Left lobe of liver (tissue), 2 donors: ENCODE measurements at regions not wholly inside any gene's neighbourhood (a gene's known extent, or its start where the extent isn't known, plus 50 kb on each side); places are given as distances from the start of the nearest gene placed in this dataset.
A peak's percentile ranks its signal among the peaks of the same experiment; 100 is the strongest.
"Not testable (repeated sequence)": the region's sequence is repeated elsewhere in the genome, so short reads cannot be mapped to it uniquely, and the experiment has no call there.

ENCODE experiments used
- ATAC-seq: fragments of 200-7000 bp; cut with Tn5 transposase; one replicate; pipeline ENCODE4 v1.9.1; 2020; ENCODE audit warnings: mild to moderate bottlenecking, moderate library complexity
- DNase-seq: peaks from one replicate; pipeline ENCODE4 v3.0.0-alpha.2; 2020; ENCODE audit warnings: low spot score
- donor health status: DM: no; HTN: no; CAD: no; lungs with moderate emphysema.
- donor health status: DM: no; HTN: yes; CAD: no.

DNA sequence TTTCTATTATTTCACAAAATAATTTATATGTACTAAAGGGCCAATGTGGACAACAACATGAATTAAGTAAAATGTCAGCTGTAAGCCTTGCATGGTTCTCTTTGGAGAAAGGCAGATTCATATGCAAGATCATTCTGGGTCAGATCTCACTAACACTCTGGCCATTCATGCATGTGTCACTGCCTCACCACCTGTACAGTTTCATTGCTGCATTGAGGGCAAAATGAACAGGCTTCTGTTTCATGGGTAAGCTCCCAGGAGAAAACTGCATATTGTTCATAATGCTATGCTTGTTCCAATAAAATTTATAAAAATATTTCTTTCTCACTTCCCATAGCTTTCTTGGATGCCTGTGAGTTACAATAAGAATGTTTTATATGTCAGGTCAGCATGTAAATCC is 275.2 kb downstream of the ZNF248 start:
- DNase-seq, result no peak
- ATAC-seq, result no peak

DNA sequence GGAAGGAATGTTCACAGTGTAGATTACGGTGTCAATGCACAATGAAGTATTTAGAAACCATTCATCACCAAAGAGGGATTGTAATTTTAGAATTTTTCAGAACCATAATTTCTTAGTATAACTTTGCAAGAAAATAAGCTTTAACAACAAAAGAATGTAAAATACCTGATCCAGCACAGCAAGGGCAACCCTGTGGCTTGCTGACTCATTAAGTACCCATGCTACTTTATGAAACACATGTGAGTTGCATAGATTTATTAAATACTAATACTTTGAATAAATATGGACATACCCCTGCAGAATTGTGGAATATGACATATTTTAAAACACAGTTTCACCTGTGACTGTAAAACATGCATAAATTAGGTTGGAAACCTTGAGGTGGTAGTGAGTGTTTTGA is 281.3 kb downstream of the ZNF248 start:
- ATAC-seq, result no peak

DNA sequence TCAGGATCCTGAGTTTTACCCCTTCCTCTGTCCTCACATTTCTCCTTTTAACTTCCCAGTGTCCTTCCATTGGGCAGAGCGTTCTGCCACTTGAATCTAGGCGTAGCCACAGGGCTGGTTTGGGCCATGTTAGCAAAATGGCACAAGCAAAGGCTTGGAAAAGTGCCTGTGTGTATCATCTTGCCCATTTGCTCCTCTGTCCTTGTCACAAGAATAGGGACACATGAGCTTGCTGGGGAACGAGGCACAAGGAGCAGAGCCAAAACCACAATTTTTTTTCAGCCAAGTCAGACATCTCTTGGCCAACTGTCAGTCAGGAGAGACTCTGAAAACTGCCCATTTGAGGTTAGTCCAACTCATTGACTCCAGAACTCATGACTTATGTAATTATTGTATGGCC is 285.2 kb downstream of the ZNF248 start:
- no peak for DNase-seq
- no peak for ATAC-seq

More for the DNA sequence above, 281.3 kb downstream of the ZNF248 start:
- DNase-seq, result no peak

DNA sequence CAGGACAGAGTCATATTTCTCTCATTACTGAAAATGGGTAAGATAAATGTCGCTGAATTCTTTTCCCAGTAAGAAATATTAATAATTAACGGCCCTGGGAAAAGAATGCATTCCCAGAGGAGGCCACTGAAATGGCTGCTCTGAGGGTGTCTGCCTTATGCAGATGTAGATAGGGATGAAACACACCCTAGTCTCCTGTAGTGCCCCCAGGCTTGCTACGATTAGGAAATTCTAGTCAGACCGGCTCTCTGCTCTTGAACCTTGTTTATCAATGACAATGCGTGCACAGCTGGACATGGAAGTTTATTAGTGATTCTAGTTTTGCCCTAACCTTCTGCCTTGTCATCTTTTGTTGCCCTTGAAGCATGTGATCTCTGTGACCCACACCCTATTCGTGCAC is 291.1 kb downstream of the ZNF248 start:
- ATAC-seq, result no peak

DNA sequence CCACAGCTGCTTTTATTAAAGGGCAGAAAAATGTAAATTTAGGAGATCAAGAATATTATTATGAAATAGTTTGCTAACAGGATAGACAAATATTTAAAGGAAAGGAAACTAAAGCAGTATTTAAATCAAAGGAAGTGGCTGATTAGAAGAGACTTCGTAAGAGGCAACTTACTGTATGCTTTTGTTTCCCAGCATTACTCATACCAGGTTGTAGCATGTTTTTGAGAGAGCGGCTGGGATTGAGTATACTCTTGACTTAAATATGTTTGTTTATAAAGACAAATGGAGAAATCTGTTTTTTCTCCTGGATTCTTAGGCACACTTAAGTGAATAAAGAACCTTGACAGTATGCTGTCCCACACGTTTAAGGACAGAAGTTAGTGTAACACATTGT is 293.7 kb downstream of the ZNF248 start:
- DNase-seq (no peak), ATAC-seq (no peak)

More for the DNA sequence above, 291.1 kb downstream of the ZNF248 start:
- DNase-seq, result no peak

DNA sequence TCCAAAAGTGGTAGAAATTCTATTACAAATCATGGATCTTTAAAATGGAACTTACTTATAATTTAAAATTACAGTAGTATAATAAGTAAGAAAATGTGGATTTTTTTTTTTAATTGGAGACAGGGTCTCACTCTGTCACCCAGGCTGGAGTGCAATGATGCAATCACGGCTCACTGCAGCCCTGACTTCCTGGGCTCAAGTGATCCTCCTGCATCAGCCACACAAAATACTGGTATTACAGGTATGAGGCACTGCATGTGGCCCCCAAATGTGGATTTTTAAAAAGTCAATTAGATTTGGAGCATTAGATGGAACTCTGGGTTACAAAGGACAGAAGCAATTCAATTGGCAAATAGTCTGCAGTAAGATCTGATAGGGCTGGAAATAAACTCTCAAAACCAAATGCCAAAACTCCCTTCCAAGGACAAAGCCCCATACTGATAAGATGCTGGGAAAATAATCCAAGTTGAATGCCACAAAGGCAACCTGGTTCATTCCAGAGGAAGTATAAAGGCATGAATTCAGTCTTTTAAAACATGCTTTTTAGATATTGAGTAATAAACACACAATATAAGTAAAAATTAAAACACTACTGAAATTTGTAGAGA is 294.2 kb downstream of the ZNF248 start:
- DNase-seq (no peak), ATAC-seq (no peak)

DNA sequence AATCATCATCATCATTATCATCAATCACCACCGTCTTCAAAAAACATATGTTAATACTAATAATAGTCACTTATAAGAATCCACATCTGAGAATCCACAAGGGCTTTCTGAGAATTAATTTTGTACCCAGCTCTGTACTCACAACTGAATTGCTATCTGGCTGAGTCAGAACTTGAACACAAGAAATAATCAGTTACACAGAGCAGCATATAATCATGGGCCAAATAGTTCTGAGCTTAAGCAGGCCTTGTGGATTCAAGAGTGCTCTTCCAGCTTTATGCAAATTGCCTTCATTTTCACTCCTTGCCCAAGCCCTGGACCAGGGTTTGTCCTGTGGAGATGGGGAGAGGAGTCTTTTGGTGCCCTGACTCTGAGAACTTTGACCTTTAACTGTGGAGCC is 304.5 kb downstream of the ZNF248 start:
- no peak for ATAC-seq
- no peak for DNase-seq

DNA sequence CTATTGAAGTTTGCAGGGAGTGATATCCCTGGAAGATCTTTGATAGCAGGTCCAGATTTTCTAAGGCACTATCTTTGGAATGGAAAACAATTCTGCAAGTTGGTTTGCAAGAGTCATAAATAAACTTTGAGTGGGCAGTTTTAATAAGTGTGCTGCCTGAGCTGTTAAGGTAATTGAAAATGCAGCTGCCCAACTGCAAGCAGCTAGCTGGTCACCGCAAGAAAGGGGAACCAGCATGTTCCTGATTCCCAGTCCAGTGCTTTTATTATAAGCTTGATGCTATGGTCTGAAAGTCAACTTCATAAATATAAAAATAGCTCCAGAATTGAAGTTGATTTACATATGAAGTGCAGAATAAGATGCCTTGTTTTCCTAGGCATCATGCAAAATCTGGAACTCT is 308.4 kb downstream of the ZNF248 start:
- ATAC-seq, result no peak
- no peak for DNase-seq

DNA sequence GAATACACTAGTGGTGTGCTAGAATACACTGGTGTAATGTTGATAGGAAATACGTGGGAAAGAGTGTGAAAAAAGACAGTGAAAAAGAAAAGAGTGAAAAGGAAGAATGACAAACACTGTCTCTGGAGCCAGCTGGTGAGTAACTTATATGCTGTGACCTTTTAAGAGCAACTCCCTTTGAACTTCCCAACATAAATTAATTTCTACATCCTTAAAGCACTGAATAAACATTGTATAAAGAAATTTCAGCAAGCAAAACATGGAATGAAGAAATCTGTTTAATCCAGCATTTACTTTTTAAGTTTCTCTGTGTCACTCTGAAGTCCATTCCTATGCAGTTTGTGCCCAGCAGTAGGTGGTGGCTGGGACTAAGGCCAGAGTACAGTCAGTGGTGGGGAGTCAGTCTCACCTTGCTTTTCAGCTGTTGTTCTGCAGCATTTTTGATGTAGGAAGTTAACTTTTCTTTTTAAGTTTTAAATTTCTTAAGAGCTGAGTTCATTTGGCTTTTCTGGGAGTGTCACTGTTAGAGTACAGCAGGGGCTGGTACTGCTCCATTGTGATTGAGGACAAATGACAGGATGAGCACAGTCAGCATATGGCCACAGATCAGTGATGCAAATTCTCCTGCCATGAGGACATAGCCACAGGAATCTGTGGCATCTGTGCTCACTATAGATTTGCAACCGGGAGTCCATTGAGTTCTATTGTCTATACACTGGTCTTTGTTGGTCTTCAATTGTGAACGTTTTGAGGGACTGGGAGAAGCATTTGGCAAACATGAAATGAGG is 321.8 kb downstream of the ZNF248 start:
- no peak for DNase-seq
- no peak for ATAC-seq

DNA sequence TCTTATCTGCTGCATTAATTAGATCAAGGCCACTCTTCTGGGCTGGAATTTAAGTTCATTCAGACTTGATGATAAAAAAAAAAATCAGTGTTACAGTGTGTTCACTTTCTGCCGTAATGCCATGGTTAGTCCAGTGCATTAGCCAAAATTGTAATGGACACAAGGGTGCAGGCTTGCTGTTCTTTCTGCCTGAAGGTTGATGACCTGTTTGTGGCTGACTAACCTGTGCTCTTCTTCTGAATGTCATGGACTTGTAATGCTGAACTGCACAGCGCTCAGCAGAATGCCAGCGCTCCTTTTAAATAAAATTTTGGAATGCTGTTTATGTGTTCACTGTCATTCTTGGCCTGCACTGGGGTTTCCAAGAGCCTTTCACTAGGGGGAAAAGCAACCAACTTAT is 323.2 kb downstream of the ZNF248 start:
- no peak for DNase-seq
- ATAC-seq, result no peak

DNA sequence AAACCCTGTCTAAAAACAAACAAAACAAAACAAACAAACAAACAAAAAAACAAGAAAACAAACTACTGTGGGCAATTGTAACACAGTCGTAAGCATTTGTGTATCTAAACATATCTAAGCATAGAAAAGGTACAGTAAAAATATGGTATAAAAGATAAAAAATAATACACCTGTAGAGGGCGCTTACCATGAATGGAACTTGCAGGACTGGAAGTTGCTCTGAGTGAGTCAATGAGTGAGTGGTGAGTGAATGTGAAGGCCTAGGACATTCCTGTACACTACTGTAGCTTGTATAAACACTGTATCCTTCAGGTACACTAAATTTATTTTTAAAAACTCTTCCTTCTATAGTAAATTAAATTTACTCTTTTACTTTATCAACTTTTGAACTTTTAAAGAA is 332.0 kb downstream of the ZNF248 start:
- not testable (repeated sequence) for DNase-seq, ATAC-seq

DNA sequence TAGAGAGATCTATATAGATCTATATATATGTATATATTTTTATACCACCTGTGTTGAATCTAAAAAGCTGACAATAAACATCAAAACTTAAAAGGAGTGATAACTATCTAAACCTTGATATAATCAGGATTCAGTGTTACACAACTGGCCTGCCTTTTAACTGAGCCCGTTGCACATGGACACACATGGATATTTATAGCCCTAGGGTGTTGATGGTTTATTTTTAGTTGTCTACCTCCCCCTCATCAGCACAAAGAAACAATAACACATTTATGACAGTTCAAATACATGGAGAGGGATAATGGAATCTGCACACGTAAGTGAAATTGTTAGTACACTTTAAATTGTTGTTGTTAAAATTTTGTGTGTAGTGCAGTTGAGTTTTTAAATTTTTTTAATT is 336.9 kb downstream of the ZNF248 start:
- DNase-seq, result no peak
- ATAC-seq, result no peak

DNA sequence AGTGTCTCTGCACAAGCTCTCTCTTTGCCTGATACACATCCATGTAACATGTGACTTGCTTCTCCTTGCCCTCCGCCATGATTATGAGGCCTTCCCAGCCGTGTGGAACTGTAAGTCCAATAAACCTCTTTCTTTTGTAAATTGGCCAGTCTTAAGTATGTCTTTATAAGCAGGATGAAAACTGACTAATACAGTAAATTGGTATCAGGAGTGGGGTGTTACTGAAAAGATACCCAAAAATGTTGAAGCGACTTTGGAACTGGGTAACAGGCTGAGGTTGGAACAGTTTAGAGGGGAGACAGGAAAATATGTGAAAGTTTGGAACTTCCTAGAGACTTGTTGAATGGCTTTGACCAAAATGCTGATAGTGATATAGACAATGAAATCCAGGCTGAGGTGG is 346.9 kb downstream of the ZNF248 start:
- not testable (repeated sequence) for DNase-seq, ATAC-seq

DNA sequence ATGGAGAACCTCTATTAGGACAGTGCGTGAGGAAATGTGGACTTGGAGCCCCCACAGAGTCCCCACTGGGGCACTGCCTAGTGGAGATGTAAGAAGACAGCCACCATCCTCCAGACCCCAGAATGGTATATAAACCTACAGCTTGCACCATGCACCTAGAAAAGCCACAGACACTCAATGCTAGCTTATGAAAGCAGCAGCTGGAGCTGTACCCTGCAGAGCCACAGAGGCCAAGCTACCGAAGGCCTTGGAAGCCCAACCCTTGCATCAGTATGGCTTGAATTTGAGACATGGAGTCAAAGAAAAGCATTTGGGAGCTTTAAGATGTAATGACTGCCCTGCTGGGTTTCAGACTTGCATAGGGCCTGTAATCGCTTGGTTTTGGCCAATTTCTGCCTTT is 361.3 kb downstream of the ZNF248 start:
- no peak for DNase-seq
- ATAC-seq, result no peak

DNA sequence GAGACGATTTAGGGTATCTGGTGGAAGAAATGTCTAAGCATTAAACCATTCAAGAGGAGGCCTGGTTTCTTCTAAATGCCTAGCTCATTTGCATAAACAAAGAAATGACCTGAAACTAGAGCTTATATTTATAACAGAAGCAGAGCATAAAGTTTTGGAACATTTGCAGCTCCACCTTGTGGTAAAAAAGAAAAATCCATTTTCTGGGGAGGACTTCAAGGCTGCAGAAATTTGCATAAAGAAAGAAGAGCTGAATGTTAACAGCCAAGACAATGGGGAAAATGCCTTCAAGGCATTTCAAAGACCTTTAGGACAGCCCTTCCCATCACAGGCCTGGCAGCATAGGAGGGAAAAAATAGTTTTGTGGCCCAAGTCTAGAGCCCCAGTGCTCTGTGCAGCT is 362.0 kb downstream of the ZNF248 start:
- no peak for DNase-seq
- peak; percentile 32 for ATAC-seq

DNA sequence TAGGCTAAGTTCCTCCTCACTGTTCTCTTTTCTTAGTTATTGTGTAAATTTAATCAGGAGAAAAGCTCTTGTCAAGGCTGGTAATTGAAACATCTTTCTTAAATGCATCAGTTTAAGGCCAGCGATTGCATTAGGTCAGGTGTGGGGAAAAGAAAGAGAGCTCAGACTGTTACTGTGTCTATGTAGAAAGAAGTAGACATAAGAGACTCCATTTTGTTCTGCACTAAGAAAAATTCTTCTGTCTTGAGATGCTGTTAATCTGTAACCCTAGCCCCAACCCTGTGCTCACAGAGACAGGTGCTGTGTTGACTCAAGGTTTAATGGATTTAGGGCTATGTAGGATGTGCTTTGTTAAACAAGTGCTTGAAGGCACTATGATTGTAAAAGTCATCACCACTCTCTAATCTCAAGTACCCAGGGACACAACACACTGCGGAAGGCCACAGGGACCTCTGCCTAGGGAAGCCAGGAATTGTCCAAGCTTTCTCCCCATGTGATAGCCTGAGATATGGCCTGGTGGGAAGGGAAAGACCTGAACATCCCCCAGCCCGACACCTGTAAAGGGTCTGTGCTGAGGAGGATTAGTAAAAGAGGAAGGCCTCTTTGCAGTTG is 364.1 kb downstream of the ZNF248 start:
- DNase-seq, result not testable (repeated sequence)

DNA sequence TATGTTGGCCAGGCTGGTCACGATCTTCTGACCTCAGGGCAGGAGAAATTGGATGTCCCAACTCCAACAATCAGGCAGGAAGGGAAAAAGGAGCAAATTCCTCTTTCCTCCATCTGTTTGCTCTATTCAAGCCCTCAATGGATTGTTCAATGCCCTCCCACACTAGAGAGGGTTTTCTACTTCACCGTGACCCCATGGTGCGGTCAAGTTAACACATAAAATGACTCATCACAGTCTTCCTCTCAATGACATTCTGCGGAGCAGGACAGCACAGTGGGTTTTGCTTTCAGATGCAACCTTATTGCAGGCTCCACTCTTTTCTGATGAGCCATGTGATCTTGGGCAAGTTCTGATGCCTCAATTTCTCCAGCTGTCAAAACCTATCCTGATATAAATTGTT is 364.9 kb downstream of the ANKRD30A start:
- ATAC-seq, result no peak
- DNase-seq, result no peak

More for the DNA sequence above, 364.1 kb downstream of the ZNF248 start:
- not testable (repeated sequence) for ATAC-seq

DNA sequence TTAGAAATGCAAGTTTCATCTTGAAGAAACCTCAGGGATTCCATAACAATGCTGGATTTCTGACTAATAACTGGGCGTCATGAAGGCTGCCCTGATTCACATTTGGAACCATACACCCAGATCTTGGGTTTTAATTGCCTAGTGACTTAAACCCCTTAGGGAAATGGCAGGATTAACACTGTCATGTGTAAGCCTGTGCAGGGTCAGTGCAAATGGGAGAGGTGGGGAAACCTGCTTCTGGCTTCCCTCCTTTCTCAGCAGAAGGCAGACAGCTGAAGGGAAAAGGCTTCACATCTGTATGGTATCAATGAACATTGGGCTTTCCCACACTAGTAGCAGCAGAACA is 364.2 kb downstream of the ANKRD30A start:
- no peak for DNase-seq
- no peak for ATAC-seq

DNA sequence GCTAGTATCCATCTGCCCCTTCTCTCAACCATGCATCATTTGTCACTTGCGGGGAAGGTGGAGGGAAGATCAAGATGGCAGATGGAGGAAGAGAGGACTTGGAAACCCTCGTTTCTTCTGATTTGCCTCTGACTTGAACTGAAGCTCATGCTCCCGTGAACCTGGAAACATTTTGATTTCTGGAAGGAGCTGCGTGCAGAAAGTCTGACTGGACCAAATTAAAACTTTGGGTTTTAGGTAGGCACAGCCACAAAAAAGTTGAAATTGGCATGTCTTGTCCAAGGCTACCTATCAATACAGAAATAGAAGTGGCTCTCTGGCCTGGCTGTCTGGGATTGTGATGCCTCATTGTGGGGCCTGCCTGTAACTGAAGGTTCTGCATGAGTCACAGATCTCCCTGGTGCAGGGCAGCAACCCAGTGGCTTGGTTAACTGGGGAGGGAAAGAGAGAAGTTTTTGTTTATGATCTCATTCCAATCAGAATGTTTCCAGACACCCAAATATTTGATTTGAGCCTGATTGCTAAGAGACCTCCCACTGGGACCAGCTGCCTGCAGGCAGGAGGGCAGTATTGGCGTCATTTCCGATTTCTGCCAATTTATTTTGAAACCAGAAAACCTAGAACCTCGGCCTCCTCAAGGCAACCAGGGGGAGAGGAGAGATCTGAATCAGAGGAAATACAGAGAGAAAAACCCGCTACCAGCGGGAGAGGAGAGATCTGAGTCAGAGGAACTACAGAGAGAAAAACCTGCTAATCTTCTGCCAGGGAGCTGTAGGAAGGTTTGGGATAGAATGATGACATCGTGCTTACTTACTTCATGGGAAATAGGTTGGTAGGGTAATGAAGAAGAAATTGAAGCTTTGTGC is 363.6 kb downstream of the ANKRD30A start:
- ATAC-seq (no peak), DNase-seq (no peak)

DNA sequence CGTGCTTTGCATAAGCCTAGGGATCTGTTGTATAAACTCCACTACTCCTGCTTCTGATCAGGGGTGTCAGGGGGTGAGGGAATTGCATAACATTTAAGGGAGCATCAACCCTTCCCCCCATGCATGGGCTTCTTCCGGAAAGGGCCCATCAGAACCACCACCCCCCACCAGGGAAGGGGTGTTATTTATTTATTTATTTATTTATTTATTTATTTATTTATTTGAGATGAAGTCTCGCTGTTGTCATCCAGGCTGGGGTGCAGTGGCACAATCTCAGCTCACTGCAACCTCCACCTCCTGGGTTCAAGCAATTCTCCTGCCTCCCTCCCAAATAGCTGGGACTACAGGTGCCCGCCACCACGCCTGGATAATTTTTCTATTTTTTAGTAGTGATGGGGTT is 355.2 kb downstream of the ANKRD30A start:
- ATAC-seq, DNase-seq: not testable (repeated sequence)

DNA sequence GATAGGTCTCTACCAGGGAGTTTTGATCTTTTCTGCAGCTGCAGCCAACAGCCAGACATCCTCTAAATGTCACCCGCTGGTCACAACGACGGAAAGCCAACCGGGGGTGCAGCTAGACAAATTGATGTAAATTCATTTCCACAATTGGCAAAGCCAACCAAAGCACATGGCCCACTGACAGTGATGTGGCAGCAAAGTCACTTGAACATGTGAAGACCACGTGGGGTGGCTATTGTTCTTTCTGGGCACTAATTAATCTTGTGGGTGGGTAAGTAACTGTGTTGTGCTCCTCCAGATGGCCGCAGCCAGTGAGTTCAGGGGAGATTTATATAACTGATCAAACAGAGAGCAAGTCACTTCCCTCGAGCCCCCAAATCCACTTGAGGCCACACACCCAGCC is 354.1 kb downstream of the ANKRD30A start:
- DNase-seq (no peak), ATAC-seq (no peak)
